Stimulated activated CD4-positive, alpha-beta T cell treated with anti-CD3 and anti-CD28 coated beads, TNF-alpha, amount 100 ng/mL, for 24 hours (primary cell): ENCODE measurements at regions not wholly inside any gene's neighbourhood (a gene's known extent, or its start where the extent isn't known, plus 50 kb on each side); places are given as distances from the start of the nearest gene placed in this dataset.

ENCODE experiments used
- DNase-seq, 3 experiments: peaks; one replicate each; pipeline ENCODE4 v3.0.0-alpha.2; 2020; ENCODE audit warnings: low read depth in 3 of 3

GRCh38 chr2:30048636-30049175 is 98.1 kb upstream of the YPEL5 start:
- no peak for DNase-seq

- DNase-seq: no peak
These were observed 91.3 kb upstream of the YPEL5 start for GRCh38 chr2:30055548-30055947.

GRCh38 chr2:30060562-30060961 is 86.2 kb upstream of the YPEL5 start:
- no peak for DNase-seq

GRCh38 chr2:30068067-30068466 is 78.7 kb upstream of the YPEL5 start:
- DNase-seq: no peak

- peak; percentile 11 to 57 (median 18) for DNase-seq
These were observed 74.5 kb upstream of the YPEL5 start for GRCh38 chr2:30072250-30072842.

GRCh38 chr2:30073523-30073922 is 73.3 kb upstream of the YPEL5 start:
- DNase-seq: no peak

- DNase-seq: no peak
These were observed 72.8 kb upstream of the YPEL5 start for GRCh38 chr2:30074023-30074422.

GRCh38 chr2:30078521-30078920 is 68.3 kb upstream of the YPEL5 start:
- no peak for DNase-seq

GRCh38 chr2:30084915-30085314 is 61.9 kb upstream of the YPEL5 start:
- no peak for DNase-seq

- no peak for DNase-seq
These were observed 57.6 kb upstream of the YPEL5 start for GRCh38 chr2:30089171-30089570.

- no peak for DNase-seq
These were observed 51.4 kb upstream of the YPEL5 start for GRCh38 chr2:30095402-30095801.

- DNase-seq: no peak
These were observed 50.4 kb upstream of the YPEL5 start for GRCh38 chr2:30096451-30096850.
